ENCODE measurements at regions not wholly inside any gene's neighbourhood (a gene's known extent, or its start where the extent isn't known, plus 50 kb on each side); places are given as distances from the start of the nearest gene placed in this dataset.

DNA sequence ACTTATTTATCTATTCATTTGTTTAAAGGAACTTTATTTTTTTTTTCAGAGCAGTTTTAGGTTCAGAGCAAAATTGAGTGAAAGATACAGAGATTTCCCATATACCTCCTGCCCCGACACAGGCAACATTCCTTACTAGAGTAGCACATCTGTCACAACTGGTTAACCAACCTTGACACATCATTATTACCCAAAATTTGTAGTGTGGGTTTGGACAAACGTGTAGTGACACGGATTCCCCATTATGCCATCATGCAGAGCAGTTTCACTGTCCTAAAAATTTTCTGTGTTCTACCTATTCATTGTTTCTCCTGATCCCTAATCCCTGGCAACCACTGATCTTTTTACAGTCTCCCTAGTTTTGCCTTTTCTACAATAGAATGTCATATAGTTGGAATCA is 57.3 kb upstream of the LHFPL2 start:
- Mint-ChIP-seq H3K27ac (no peak overlapping the region), H3K36me3 (peaks cover 2% of the 10 kb centered on the region), H3K27me3 (no peaks in the 10 kb centered on the region), H3K4me3 (no peak overlapping the region), H3K9me3 (peaks cover 0 to under 1% (median 0%) of the 10 kb centered on the region in 3 donors), H3K4me1 (peaks cover 0 to 3% (median 0%) of the 10 kb centered on the region in 3 donors)

DNA sequence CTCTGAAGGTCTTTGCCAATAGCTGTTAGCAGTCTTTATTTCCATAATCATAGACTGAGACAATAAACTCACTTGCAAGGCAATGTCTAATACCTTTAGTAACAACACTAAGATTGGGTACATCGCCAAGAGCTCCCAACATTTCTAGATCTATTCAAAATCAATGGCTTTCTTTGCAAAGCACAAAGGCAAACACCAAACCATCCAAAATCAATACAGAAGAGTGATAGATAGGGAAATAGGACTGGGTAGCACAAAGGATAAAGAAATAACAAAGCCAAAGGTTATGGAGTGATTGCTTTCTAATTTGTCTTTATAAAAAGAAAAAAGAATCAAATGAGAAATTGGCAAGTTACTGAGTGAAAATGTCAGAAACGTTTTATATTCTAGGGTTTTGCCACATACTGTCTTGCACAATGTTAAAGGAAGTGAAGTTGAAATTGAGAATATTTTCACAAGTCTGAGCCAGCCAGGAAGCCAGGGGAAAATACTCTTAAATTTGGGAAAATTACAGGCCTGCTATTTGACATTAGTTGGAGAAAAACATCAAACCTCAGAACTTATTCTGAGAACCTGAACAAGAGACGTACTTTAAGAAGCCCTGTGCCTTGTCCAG is 53.3 kb upstream of the LHFPL2 start:
- H3K27me3 Mint-ChIP-seq = no peaks in the 10 kb centered on the region
- no peaks in the 10 kb centered on the region for H3K9me3 Mint-ChIP-seq
- H3K27ac Mint-ChIP-seq = no peak overlapping the region
- H3K4me1 Mint-ChIP-seq = peaks cover 0 to 3% (median 0%) of the 10 kb centered on the region in 3 donors
- no peak overlapping the region for H3K4me3 Mint-ChIP-seq
- H3K36me3 Mint-ChIP-seq = no peaks in the 10 kb centered on the region

DNA sequence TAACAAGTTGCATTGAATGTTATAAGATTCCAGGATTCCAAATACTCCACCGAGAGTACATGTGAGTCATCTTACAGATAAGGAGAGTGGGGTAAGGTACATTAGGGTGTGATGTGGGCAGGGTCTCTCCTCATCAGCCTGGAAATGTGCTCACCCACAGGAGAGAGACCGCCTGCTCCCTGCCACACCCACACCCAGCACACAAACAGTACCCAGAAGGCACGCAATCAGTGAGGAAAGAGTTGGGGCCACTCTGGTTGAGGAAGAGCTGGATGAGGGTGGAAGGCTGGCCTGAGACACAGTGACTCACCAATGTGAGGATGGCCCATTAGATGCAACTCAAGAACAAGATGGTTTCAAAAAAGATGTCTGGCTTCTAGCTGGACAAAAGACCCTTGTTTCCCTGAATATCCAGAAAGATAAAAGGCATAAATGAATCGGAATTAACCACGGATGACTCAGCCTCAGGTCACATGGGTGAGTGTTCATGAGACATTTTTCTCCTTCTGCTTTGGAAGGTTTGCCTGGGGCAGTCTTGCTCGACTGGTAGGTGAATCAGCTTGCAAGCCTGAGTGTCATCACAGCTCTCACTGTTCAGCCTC is 51.1 kb upstream of the LHFPL2 start:
- H3K4me1 Mint-ChIP-seq = no peaks in the 10 kb centered on the region
- H3K27me3 Mint-ChIP-seq = no peaks in the 10 kb centered on the region
- peaks cover 2% of the 10 kb centered on the region for H3K36me3 Mint-ChIP-seq
- no peaks in the 10 kb centered on the region for H3K9me3 Mint-ChIP-seq
- H3K4me3 Mint-ChIP-seq = no peak overlapping the region
- peak overlapping the region in 1 of 3 donors; percentile 19 for H3K27ac Mint-ChIP-seq

DNA sequence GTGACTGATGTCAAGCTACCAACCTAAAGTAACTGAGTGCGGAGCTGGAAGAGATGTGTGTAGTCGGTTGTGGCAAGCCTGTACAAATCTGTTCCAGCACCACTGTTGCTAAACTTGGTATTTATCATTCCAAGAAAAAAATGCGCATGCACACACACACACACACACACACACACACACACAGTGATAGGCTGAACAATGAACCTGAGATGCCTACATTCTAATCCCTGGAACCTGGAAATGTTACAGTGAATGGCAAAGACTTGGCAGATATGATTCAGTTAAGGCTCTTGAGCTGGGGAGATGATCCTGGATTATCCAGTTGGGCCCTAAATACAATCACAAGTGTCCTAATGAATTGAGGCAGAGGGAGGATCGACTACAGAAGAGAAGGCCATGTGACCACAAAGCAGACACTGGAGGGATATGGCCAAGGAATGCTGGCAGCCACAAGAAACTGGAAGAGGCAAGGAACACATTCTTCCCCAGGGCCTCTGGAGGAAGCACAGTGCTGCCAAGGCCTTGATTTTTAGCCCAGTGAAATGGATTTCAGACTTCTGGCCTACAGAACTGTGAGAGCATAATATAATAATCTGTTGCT is 49.7 kb upstream of the LHFPL2 start:
- no peak overlapping the region for H3K4me3 Mint-ChIP-seq
- peaks cover 7% of the 10 kb centered on the region for H3K36me3 Mint-ChIP-seq
- no peaks in the 10 kb centered on the region for H3K27me3 Mint-ChIP-seq
- no peaks in the 10 kb centered on the region for H3K4me1 Mint-ChIP-seq
- H3K9me3 Mint-ChIP-seq = peaks cover 2% of the 10 kb centered on the region in 3 donors
- peak overlapping the region in 1 of 3 donors; percentile 5 for H3K27ac Mint-ChIP-seq

Measured in IgD-negative memory B cell (primary cell).